NB4 (cell line): ENCODE measurements at regions not wholly inside any gene's neighbourhood (a gene's known extent, or its start where the extent isn't known, plus 50 kb on each side); places are given as distances from the start of the nearest gene placed in this dataset.

Source experiments
- CTCF ChIP-seq: IDR thresholded peaks from one replicate; pipeline ENCODE4 v1.5.1; 2012; ENCODE audit warnings: low read depth, low read length
- POLR2A ChIP-seq: IDR thresholded peaks from 2 replicates; pipeline ENCODE4 v1.6.1; 2011; ENCODE audit warnings: mild to moderate bottlenecking; ENCODE audit not compliant: insufficient read length; ENCODE audit errors: extremely low read depth

- TF ChIP-seq CTCF (no peak), POLR2A (no peak)
These were observed 544.5 kb downstream of the NPIPA7 start for GRCh38 chr16:16923479-16923878.
